ENCODE measurements at regions not wholly inside any gene's neighbourhood (a gene's known extent, or its start where the extent isn't known, plus 50 kb on each side); places are given as distances from the start of the nearest gene placed in this dataset.

DNA sequence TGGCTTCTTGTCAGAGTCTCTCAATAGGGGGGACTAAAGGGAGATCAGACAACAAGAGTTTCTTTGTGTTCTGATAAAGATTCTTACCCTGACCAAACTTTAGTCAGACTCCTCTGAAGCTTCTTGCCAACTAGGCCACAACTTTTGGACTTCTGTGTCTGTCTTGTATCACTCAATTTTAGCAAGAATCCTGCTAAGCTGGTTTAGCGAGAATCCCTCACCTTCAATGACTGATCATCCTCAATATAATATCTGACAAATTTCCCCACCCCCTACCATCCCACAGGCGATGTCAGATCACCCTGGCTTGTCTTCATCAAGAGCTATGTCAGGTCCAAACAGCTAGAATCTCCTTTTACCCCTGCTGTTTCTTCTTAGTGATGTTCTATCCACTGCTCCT lies 215.2 kb downstream of the RASSF9 start:
- Histone ChIP-seq H3K4me3 (no peak overlapping the region), H3K9me3 (no peaks in the 10 kb centered on the region), H3K27me3 (no peaks in the 10 kb centered on the region), H3K4me1 (peaks cover 2% of the 10 kb centered on the region), H3K27ac (no peak overlapping the region), H3K36me3 (no peaks in the 10 kb centered on the region)
- TF ChIP-seq POLR2AphosphoS5 (IDR thresholded peaks at IDR 0.05), result no peak
- no peak for TF ChIP-seq POLR2A (IDR thresholded peaks at IDR 0.05)
- TF ChIP-seq EP300 (IDR thresholded peaks at IDR 0.05), result no peak
- TF ChIP-seq, protein P1, sequence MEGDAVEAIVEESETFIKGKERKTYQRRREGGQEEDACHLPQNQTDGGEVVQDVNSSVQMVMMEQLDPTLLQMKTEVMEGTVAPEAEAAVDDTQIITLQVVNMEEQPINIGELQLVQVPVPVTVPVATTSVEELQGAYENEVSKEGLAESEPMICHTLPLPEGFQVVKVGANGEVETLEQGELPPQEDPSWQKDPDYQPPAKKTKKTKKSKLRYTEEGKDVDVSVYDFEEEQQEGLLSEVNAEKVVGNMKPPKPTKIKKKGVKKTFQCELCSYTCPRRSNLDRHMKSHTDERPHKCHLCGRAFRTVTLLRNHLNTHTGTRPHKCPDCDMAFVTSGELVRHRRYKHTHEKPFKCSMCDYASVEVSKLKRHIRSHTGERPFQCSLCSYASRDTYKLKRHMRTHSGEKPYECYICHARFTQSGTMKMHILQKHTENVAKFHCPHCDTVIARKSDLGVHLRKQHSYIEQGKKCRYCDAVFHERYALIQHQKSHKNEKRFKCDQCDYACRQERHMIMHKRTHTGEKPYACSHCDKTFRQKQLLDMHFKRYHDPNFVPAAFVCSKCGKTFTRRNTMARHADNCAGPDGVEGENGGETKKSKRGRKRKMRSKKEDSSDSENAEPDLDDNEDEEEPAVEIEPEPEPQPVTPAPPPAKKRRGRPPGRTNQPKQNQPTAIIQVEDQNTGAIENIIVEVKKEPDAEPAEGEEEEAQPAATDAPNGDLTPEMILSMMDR (IDR thresholded peaks at IDR 0.05), result no peak
- DNase-seq (ENCODE audit: low spot score in 2 of 2), result no peak
- WGBS, result 45% methylated on average over 2 of the region's 2 CpGs

DNA sequence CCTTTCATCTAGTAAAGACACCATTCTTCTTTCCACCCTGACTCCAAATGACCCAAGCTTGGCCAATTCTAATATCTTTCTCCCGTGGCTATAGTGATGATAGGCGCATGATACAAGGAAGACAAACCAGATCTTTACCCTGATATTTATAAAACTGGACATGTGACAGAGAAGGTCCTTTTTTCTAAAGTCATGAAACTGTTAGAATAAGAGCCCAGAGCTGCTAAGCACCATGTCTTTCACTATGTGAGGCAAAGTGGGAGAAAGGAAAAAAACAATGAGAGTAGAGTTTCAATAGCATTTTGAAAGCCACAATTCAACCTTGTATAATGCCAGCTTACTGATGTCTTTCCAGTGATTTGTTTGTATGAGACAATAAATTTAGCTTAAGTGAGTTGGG lies 212.4 kb downstream of the RASSF9 start:
- TF ChIP-seq POLR2AphosphoS5 (IDR thresholded peaks at IDR 0.05), result no peak
- TF ChIP-seq, protein P1 (IDR thresholded peaks at IDR 0.05), result no peak
- no peak for TF ChIP-seq POLR2A (IDR thresholded peaks at IDR 0.05)
- TF ChIP-seq EP300 (IDR thresholded peaks at IDR 0.05), result no peak
- WGBS, result 83% methylated on average over 2 of the region's 2 CpGs

DNA sequence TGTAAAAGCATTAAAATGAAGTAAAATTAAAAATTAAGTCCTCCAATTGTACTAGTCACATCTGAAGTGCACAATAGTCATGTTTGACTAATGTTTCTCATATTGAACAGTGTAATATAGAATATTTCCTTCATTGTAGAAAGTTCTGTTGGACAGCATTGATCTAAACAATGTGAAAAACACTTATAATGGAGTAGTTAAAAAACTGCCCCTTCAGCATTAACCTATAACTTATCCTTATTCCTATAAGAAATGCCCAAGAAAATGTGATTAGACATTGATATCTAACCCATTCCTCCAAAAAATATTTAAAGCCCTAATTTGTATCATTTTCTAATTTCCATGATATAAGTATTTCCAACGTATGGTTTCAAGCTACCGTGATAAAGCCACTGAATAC lies 210.7 kb downstream of the RASSF9 start:
- no peaks in the 10 kb centered on the region for H3K36me3 ChIP-seq
- H3K4me1 ChIP-seq, result peaks cover 2% of the 10 kb centered on the region
- TF ChIP-seq, protein P1 (IDR thresholded peaks at IDR 0.05), result no peak
- TF ChIP-seq POLR2A (IDR thresholded peaks at IDR 0.05) (no peak), POLR2AphosphoS5 (IDR thresholded peaks at IDR 0.05) (no peak), EP300 (IDR thresholded peaks at IDR 0.05) (no peak)
- no peaks in the 10 kb centered on the region for H3K9me3 ChIP-seq
- H3K27me3 ChIP-seq, result no peaks in the 10 kb centered on the region
- no peak overlapping the region for H3K27ac ChIP-seq
- no peak overlapping the region for H3K4me3 ChIP-seq
- DNase-seq (ENCODE audit: low spot score in 2 of 2), result no peak
- WGBS, result 48% methylated on average over 2 of the region's 2 CpGs

More for the DNA sequence above, 212.4 kb downstream of the RASSF9 start:
- Histone ChIP-seq H3K27ac (no peak overlapping the region), H3K27me3 (no peaks in the 10 kb centered on the region), H3K4me3 (no peak overlapping the region), H3K4me1 (peaks cover 2% of the 10 kb centered on the region), H3K36me3 (no peaks in the 10 kb centered on the region), H3K9me3 (no peaks in the 10 kb centered on the region)
- DNase-seq (ENCODE audit: low spot score in 2 of 2), result no peak

DNA sequence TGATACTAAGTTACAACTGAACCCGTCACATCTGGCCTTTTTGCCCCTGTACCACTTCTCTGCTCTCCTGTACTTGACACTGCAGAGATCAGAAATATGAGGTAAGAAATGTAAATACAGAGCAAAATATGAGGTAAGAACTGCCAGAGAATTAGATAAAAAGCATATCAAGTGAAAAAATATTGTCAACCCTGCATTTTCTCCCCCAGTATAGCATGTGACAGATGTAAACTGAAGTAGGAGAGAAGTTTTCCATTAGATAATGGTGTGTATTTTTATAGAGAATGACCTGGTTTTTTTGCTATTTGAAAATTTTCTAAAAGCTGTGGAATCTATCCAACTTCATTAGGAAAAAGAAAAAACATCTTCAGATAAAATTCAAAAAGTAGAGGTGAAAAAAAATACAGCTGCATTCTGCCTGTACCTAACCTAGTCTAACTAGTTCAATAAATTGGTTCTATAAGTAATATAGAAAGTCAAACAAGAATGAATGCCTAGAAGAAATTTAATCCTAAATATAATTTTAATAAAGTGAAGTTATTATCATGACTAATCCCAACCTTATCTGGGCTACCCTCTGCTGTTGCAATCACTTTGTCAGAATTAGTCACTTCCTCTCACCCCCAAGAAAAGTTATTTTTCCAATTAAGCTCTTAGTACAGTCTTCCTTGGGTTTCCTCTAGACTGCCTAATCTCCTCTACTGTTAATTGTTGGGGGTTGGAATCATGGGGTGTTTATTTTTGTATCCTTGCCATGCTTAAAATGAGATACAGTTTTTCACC lies 210.0 kb downstream of the RASSF9 start:
- no peaks in the 10 kb centered on the region for H3K9me3 ChIP-seq
- no peak overlapping the region for H3K4me3 ChIP-seq
- H3K36me3 ChIP-seq, result no peaks in the 10 kb centered on the region
- H3K27ac ChIP-seq, result no peak overlapping the region
- peaks cover 2% of the 10 kb centered on the region for H3K4me1 ChIP-seq
- H3K27me3 ChIP-seq, result no peaks in the 10 kb centered on the region
- TF ChIP-seq POLR2A (IDR thresholded peaks at IDR 0.05) (no peak), POLR2AphosphoS5 (IDR thresholded peaks at IDR 0.05) (no peak), EP300 (IDR thresholded peaks at IDR 0.05) (no peak)
- TF ChIP-seq, protein P1 (IDR thresholded peaks at IDR 0.05), result no peak
- 96% methylated on average over 1 of the region's 1 CpG for WGBS
- DNase-seq (ENCODE audit: low spot score in 2 of 2), result no peak

DNA sequence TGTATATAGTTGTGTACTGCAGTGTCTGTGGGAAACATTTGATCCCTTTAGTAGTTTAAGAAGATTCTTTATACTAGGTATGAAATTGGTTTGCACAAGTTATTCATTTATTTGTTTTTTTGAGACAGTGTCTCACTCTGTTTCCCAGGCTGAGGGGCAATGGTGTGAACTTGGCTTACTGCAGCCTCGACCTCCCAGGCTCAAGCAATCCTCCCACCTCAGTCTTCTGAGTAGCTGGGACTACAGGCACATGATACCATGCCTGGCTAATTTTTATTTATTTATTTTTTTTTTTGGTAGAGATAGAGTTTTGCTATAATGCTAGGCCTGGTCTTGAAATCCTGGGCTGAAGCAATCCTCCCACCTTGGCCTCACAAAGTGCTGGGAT lies 209.4 kb downstream of the RASSF9 start:
- Histone ChIP-seq H3K4me1 (peaks cover 2% of the 10 kb centered on the region), H3K27ac (no peak overlapping the region), H3K36me3 (no peaks in the 10 kb centered on the region), H3K27me3 (no peaks in the 10 kb centered on the region), H3K9me3 (no peaks in the 10 kb centered on the region), H3K4me3 (no peak overlapping the region)
- DNase-seq (ENCODE audit: low spot score in 2 of 2), result no peak
- TF ChIP-seq POLR2AphosphoS5 (IDR thresholded peaks at IDR 0.05), result no peak
- TF ChIP-seq EP300 (IDR thresholded peaks at IDR 0.05), result no peak
- TF ChIP-seq, protein P1 (IDR thresholded peaks at IDR 0.05), result no peak
- no peak for TF ChIP-seq POLR2A (IDR thresholded peaks at IDR 0.05)
- WGBS, result 56% methylated on average over 1 of the region's 1 CpG

Measured in suprapubic skin (tissue), 4 donors.